Endothelial cell of umbilical vein (primary cell): ENCODE measurements at regions not wholly inside any gene's neighbourhood (a gene's known extent, or its start where the extent isn't known, plus 50 kb on each side); places are given as distances from the start of the nearest gene placed in this dataset.

Source experiments
- TF ChIP-seq, protein P1 (sequence below), 2 donors: IDR thresholded peaks; 1 replicate in 1 of 2; 2 replicates in 1 of 2; pipeline ENCODE4 v1.5.1; 2011; ENCODE audit warnings: low read length in 2 of 2, mild to moderate bottlenecking in 2 of 2, moderate library complexity in 2 of 2, control low read depth in 1 of 2, inconsistent platforms in 1 of 2, low read depth in 1 of 2; ENCODE audit not compliant: insufficient read depth in 1 of 2; ENCODE audit errors: extremely low read depth in 1 of 2
- TF ChIP-seq, protein P2 (sequence below): IDR thresholded peaks from 2 replicates; pipeline ENCODE4 v1.6.1; 2011; ENCODE audit not compliant: insufficient read depth, insufficient read length

DNA sequence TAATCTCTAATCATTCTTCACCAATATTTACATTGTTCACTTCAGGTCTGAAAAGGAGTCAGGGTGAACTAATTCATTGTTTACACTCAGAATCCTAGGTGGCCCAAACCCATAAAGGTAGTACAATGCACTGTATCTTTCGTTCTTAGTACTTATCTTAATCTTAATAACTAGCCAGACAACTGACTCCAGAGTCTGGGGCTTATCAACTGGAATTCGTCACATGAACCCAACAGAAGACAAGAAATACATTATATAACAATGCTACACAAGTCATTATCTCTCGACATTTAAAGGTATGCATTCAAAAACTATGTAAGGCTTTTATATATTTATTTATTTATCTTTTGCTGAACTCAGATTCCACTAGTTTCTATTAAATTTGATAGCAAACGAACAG, 125.9 kb upstream of the ESRRG start:
- TF ChIP-seq, protein P1, sequence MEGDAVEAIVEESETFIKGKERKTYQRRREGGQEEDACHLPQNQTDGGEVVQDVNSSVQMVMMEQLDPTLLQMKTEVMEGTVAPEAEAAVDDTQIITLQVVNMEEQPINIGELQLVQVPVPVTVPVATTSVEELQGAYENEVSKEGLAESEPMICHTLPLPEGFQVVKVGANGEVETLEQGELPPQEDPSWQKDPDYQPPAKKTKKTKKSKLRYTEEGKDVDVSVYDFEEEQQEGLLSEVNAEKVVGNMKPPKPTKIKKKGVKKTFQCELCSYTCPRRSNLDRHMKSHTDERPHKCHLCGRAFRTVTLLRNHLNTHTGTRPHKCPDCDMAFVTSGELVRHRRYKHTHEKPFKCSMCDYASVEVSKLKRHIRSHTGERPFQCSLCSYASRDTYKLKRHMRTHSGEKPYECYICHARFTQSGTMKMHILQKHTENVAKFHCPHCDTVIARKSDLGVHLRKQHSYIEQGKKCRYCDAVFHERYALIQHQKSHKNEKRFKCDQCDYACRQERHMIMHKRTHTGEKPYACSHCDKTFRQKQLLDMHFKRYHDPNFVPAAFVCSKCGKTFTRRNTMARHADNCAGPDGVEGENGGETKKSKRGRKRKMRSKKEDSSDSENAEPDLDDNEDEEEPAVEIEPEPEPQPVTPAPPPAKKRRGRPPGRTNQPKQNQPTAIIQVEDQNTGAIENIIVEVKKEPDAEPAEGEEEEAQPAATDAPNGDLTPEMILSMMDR (IDR thresholded peaks at IDR 0.05; ENCODE audit: extremely low read depth in 1 of 2, insufficient read depth in 1 of 2, low read depth in 1 of 2, low read length in 2 of 2) = no peak
- TF ChIP-seq, protein P2, sequence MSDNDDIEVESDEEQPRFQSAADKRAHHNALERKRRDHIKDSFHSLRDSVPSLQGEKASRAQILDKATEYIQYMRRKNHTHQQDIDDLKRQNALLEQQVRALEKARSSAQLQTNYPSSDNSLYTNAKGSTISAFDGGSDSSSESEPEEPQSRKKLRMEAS = no peak
